DOHH2 (cell line): ENCODE measurements at regions not wholly inside any gene's neighbourhood (a gene's known extent, or its start where the extent isn't known, plus 50 kb on each side); places are given as distances from the start of the nearest gene placed in this dataset.

Experiments used
- H3F3A ChIP-seq: fragments of 200-600 bp; sonication (generic), shearing (Covaris generic); 2 replicates; pipeline ENCODE4 v1.6.0; 2016; ENCODE audit warnings: antibody characterized with exemption, mild to moderate bottlenecking; ENCODE audit not compliant: control insufficient read depth, insufficient read depth
- H3K27ac ChIP-seq: fragments of 200-600 bp; sonication (generic); 2 replicates; pipeline ENCODE4 v1.5.1; 2014; ENCODE audit warnings: low read depth, mild to moderate bottlenecking, low read length, moderate library complexity
- H3K27me3 ChIP-seq: fragments of 200-600 bp; sonication (generic); 2 replicates; pipeline ENCODE4 v1.6.1; 2014; ENCODE audit warnings: mild to moderate bottlenecking, low read length, mixed read lengths; ENCODE audit not compliant: control insufficient read depth
- H3K36me3 ChIP-seq: fragments of 200-600 bp; sonication (generic); 2 replicates; pipeline ENCODE4 v1.6.1; 2014; ENCODE audit warnings: mild to moderate bottlenecking, low read length, moderate library complexity, mixed read lengths; ENCODE audit not compliant: control insufficient read depth
- H3K4me1 ChIP-seq: fragments of 200-600 bp; sonication (generic); 2 replicates; pipeline ENCODE4 v1.6.1; 2014; ENCODE audit warnings: mild to moderate bottlenecking, low read length, mixed read lengths; ENCODE audit not compliant: control insufficient read depth
- H3K4me2 ChIP-seq: fragments of 200-600 bp; sonication (generic); 2 replicates; pipeline ENCODE4 v1.6.0; 2014; ENCODE audit warnings: mild to moderate bottlenecking, low read length, moderate library complexity
- H3K4me3 ChIP-seq: fragments of 200-600 bp; sonication (generic); 2 replicates; pipeline ENCODE4 v1.5.1; 2014; ENCODE audit warnings: mild to moderate bottlenecking, low read length, mixed read lengths
- H3K79me2 ChIP-seq: fragments of 200-600 bp; sonication (generic); 2 replicates; pipeline ENCODE4 v1.6.1; 2014; ENCODE audit warnings: mild to moderate bottlenecking, low read length, mixed read lengths; ENCODE audit not compliant: control insufficient read depth
- H3K9me2 ChIP-seq: fragments of 200-600 bp; sonication (generic); replicated peaks from 2 replicates; pipeline ENCODE4 v1.6.1; 2014; ENCODE audit warnings: mild to moderate bottlenecking, low read length, mixed read lengths; ENCODE audit not compliant: control insufficient read depth
- H3K9me3 ChIP-seq: fragments of 200-600 bp; sonication (generic); 2 replicates; pipeline ENCODE4 v1.6.1; 2014; ENCODE audit warnings: antibody characterized with exemption, low read length, mixed read lengths; ENCODE audit not compliant: control insufficient read depth, insufficient read depth
- H4K20me1 ChIP-seq: fragments of 200-600 bp; sonication (generic); 2 replicates; pipeline ENCODE4 v1.6.0; 2014; ENCODE audit warnings: low read depth, mild to moderate bottlenecking, antibody characterized with exemption, low read length, moderate library complexity; ENCODE audit not compliant: control insufficient read depth, insufficient read depth
- CTCF ChIP-seq: fragments of 200-600 bp; sonication (generic); IDR thresholded peaks from one replicate; pipeline ENCODE4 v1.5.1; 2014; ENCODE audit warnings: antibody characterized with exemption, mild to moderate bottlenecking, low read depth, low read length; ENCODE audit not compliant: poor library complexity, severe bottlenecking
- EZH2phosphoT487 ChIP-seq: fragments of 200-600 bp; sonication (generic); IDR thresholded peaks from 2 replicates; pipeline ENCODE4 v1.6.1; 2017; ENCODE audit warnings: borderline replicate concordance, mild to moderate bottlenecking, antibody characterized with exemption, low read length, moderate library complexity, mixed read lengths

GRCh38 chr14:50035214-50035613 is 81.2 kb downstream of the VCPKMT start:
- no peaks in the 10 kb centered on the region for H3K36me3 ChIP-seq
- H3K9me3 ChIP-seq: no peaks in the 10 kb centered on the region
- no peak overlapping the region for H3K4me3 ChIP-seq
- H4K20me1 ChIP-seq: no peaks in the 10 kb centered on the region
- H3K9me2 ChIP-seq: no peaks in the 10 kb centered on the region
- H3K4me2 ChIP-seq: no peak overlapping the region
- H3F3A ChIP-seq: no peaks in the 10 kb centered on the region
- no peaks in the 10 kb centered on the region for H3K79me2 ChIP-seq
- H3K27me3 ChIP-seq: no peaks in the 10 kb centered on the region
- no peak overlapping the region for H3K27ac ChIP-seq
- H3K4me1 ChIP-seq: 0 out of 2 replicates have a peak, but pooled peaks cover 2% of the 10 kb centered on the region
- TF ChIP-seq CTCF: no peak
- TF ChIP-seq EZH2phosphoT487: no peak

GRCh38 chr14:50036211-50036610 is 80.2 kb downstream of the VCPKMT start:
- Histone ChIP-seq H3K27ac (no peak overlapping the region), H3K27me3 (no peaks in the 10 kb centered on the region), H3K79me2 (no peaks in the 10 kb centered on the region), H3K36me3 (no peaks in the 10 kb centered on the region), H3K4me2 (no peak overlapping the region), H3K4me3 (no peak overlapping the region), H3K4me1 (0 out of 2 replicates have a peak, but pooled peaks cover 3% of the 10 kb centered on the region), H3K9me3 (no peaks in the 10 kb centered on the region), H3F3A (no peaks in the 10 kb centered on the region), H4K20me1 (no peaks in the 10 kb centered on the region), H3K9me2 (no peaks in the 10 kb centered on the region)
- TF ChIP-seq CTCF: no peak
- TF ChIP-seq EZH2phosphoT487: no peak

DNA sequence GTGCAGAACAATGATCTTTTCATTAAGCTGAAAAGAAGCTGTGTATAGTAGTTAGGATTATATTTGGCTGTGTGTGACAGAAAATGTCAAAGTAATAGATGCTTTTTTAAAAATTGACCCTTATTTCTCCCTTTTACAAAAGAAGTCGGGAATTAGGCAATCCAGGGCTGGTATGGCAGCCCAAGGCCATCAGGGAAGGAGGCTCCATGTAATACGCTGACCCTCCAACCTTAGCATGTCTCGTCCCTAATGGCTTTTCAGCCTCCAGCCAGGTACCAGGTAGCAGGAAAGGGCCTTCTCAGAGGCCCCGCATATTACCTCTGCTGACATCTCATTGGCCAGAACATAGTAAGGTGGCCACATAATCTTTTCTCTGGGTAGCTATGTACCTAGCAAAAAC is 79.7 kb downstream of the VCPKMT start:
- Histone ChIP-seq H3K9me2 (no peaks in the 10 kb centered on the region), H3K27me3 (no peaks in the 10 kb centered on the region), H3K4me3 (no peak overlapping the region), H3K79me2 (no peaks in the 10 kb centered on the region), H3F3A (no peaks in the 10 kb centered on the region), H3K36me3 (no peaks in the 10 kb centered on the region), H3K4me1 (0 out of 2 replicates have a peak, but pooled peaks cover 3% of the 10 kb centered on the region), H3K4me2 (no peak overlapping the region), H4K20me1 (no peaks in the 10 kb centered on the region), H3K27ac (no peak overlapping the region), H3K9me3 (no peaks in the 10 kb centered on the region)
- TF ChIP-seq CTCF: no peak
- no peak for TF ChIP-seq EZH2phosphoT487
